Natural killer cell (primary cell): ENCODE measurements at regions not wholly inside any gene's neighbourhood (a gene's known extent, or its start where the extent isn't known, plus 50 kb on each side); places are given as distances from the start of the nearest gene placed in this dataset.

ENCODE experiments used
- ATAC-seq, 3 donors: fragments of 150-1000 bp in 2 of 3; fragments of 200-7000 bp in 1 of 3; cut with Tn5 transposase; 1 replicate in 1 of 3; 2 replicates in 2 of 3; pipeline ENCODE4 v1.10.0; 2021; ENCODE audit warnings: mild to moderate bottlenecking in 2 of 3, moderate library complexity in 2 of 3
- DNase-seq, 2 donors: peaks; one replicate each; pipeline versions ENCODE4 v3.0.0 to v3.0.0-alpha.2; 2013 to 2021; ENCODE audit warnings: mixed read lengths in 1 of 2
- H3K27ac ChIP-seq: one replicate; pipeline ENCODE4 v1.5.1; 2013; ENCODE audit warnings: mild to moderate bottlenecking, low read length
- H3K27me3 ChIP-seq: one replicate; pipeline ENCODE4 v1.6.1; 2013; ENCODE audit warnings: low read length; ENCODE audit not compliant: control insufficient read depth, insufficient read depth
- H3K36me3 ChIP-seq: one replicate; pipeline ENCODE4 v1.6.1; 2013; ENCODE audit warnings: low read length; ENCODE audit not compliant: control insufficient read depth, insufficient read depth
- H3K4me1 ChIP-seq: one replicate; pipeline ENCODE4 v1.6.1; 2013; ENCODE audit warnings: low read length; ENCODE audit not compliant: control insufficient read depth, insufficient read depth
- H3K4me3 ChIP-seq: one replicate; pipeline ENCODE4 v1.5.1; 2013; ENCODE audit warnings: low read length
- H3K9me3 ChIP-seq: one replicate; pipeline ENCODE4 v1.6.1; 2013; ENCODE audit warnings: low read length; ENCODE audit not compliant: control insufficient read depth, insufficient read depth
- H3K27ac Mint-ChIP-seq, 2 donors: one replicate each; pipeline ENCODE4 v1.8.0; 2022; ENCODE audit warnings: mild to moderate bottlenecking in 2 of 2, mixed read lengths in 2 of 2, moderate library complexity in 1 of 2
- H3K27me3 Mint-ChIP-seq, 2 donors: one replicate each; pipeline ENCODE4 v1.8.0; 2022; ENCODE audit warnings: low read depth in 2 of 2, mixed read lengths in 2 of 2
- H3K36me3 Mint-ChIP-seq: one replicate; pipeline ENCODE4 v1.8.0; 2022; ENCODE audit warnings: mixed read lengths
- H3K4me1 Mint-ChIP-seq, 2 donors: one replicate each; pipeline ENCODE4 v1.8.0; 2022; ENCODE audit warnings: mixed read lengths in 2 of 2
- H3K4me3 Mint-ChIP-seq: one replicate; pipeline ENCODE4 v1.8.0; 2022; ENCODE audit warnings: mild to moderate bottlenecking, moderate library complexity, mixed read lengths
- H3K9me3 Mint-ChIP-seq, 2 donors: one replicate each; pipeline ENCODE4 v1.8.0; 2022; ENCODE audit warnings: mixed read lengths in 2 of 2
- WGBS: methylation state at CpG from one replicate; pipeline ENCODE4 v1.1.7; 2013; ENCODE audit warnings: missing lambda C conversion rate; ENCODE audit not compliant: insufficient coverage; 5-methylcytosine and 5-hydroxymethylcytosine counted together
- intact Hi-C: fragments of 100-400 bp; cut with micrococcal nuclease; formaldehyde crosslinking; loops from one replicate; pipeline ENCODE4 v1.14.2; 2022
- TF ChIP-seq, protein P1 (sequence below): fragments of 200-600 bp; IDR thresholded peaks from one replicate; pipeline ENCODE4 v1.8.0; 2022; ENCODE audit warnings: antibody characterized with exemption

DNA sequence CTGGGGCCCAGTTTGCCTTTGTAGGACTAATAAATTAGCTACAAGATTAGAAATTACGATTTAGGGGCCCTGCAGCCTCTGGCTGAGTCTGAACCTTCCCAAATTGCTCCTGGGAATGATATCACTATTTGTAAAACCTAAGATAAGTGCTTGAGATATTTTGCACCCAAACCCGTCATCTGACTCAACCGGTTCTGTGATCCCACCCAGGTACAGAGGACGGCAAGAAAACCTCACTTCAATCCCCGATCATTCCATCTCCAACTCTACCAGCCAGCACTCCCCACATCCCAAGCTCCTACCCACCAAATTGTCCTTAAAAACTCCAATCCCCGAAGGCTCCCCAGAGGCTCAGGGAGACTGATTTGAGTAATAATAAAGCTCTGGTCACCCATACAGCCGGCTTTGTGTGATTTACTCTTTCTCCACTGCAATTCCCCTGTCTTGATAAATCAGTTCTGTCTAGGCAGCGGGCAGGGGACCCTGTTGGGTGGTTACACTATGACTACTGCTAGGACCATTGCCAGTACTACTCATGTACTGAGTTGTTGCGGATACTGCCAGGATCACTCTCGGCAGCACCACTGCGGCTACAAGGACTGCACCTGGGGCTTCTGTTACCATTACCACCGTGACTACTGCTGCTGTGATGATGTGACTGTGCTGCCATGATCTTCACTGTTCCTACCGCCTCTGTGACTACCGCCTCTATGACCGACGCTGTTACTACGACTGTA is 73.1 kb downstream of the IRF8 start:
- ATAC-seq (no peak), DNase-seq (no peak)
- H3K27me3 ChIP-seq = no peaks in the 10 kb centered on the region
- Mint-ChIP-seq H3K36me3 (no peaks in the 10 kb centered on the region), H3K27me3 (peaks cover 0 to 2% of the 10 kb centered on the region in 2 donors), H3K4me3 (no peak overlapping the region), H3K4me1 (peaks cover 22 to 29% of the 10 kb centered on the region in 2 donors), H3K27ac (no peak overlapping the region), H3K9me3 (no peaks in the 10 kb centered on the region)
- H3K36me3 ChIP-seq = no peaks in the 10 kb centered on the region
- 94% methylated on average over 17 of the region's 17 CpGs for WGBS
- H3K4me3 ChIP-seq = no peak overlapping the region
- H3K4me1 ChIP-seq = peaks cover 15% of the 10 kb centered on the region
- H3K9me3 ChIP-seq = no peaks in the 10 kb centered on the region
- no peak overlapping the region for H3K27ac ChIP-seq
- TF ChIP-seq, protein P1, sequence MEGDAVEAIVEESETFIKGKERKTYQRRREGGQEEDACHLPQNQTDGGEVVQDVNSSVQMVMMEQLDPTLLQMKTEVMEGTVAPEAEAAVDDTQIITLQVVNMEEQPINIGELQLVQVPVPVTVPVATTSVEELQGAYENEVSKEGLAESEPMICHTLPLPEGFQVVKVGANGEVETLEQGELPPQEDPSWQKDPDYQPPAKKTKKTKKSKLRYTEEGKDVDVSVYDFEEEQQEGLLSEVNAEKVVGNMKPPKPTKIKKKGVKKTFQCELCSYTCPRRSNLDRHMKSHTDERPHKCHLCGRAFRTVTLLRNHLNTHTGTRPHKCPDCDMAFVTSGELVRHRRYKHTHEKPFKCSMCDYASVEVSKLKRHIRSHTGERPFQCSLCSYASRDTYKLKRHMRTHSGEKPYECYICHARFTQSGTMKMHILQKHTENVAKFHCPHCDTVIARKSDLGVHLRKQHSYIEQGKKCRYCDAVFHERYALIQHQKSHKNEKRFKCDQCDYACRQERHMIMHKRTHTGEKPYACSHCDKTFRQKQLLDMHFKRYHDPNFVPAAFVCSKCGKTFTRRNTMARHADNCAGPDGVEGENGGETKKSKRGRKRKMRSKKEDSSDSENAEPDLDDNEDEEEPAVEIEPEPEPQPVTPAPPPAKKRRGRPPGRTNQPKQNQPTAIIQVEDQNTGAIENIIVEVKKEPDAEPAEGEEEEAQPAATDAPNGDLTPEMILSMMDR = no peak
- intact Hi-C loops = no loop called here

GRCh38 chr16:85974428-85975375 is 75.7 kb downstream of the IRF8 start:
- H3K4me1 Mint-ChIP-seq = peaks cover 9 to 16% of the 10 kb centered on the region in 2 donors
- no peaks in the 10 kb centered on the region for H3K27me3 ChIP-seq
- WGBS = 91% methylated on average over 13 of the region's 13 CpGs
- H3K36me3 ChIP-seq = no peaks in the 10 kb centered on the region
- H3K27ac Mint-ChIP-seq = no peak overlapping the region
- no peaks in the 10 kb centered on the region for H3K9me3 Mint-ChIP-seq
- no peak overlapping the region for H3K27ac ChIP-seq
- no peaks in the 10 kb centered on the region for H3K9me3 ChIP-seq
- H3K4me3 Mint-ChIP-seq = no peak overlapping the region
- TF ChIP-seq, protein P1 = no peak
- no peaks in the 10 kb centered on the region for H3K36me3 Mint-ChIP-seq
- intact Hi-C loops = no loop called here
- H3K27me3 Mint-ChIP-seq = peaks cover 0 to 5% of the 10 kb centered on the region in 2 donors
- H3K4me1 ChIP-seq = peaks cover 23% of the 10 kb centered on the region
- ATAC-seq (no peak), DNase-seq (no peak)
- H3K4me3 ChIP-seq = no peak overlapping the region

DNA sequence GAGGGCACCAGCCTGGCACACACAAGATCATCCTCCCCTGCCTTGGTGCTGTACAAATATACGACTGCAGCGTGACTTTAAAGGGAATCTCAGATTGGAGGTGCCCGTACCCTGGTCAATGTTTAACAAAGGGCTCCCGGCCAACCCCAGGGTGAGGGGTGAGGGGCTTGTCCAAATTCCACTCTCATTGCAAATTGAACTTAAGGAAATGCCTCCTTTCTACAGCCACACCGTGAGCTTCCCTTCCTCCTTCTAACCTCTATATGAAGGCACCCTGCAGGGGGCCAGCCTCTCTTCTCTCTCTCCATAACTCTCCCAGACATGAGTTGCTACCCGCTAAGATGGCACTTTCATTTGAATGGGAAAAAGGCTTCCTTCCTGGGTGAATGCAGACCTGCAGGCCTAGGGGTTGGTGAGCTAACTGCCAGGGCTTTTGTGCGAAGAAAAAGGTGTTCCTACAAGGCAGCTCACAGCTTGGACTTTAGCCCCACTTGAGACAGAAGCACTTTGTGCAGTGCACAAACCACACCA is 76.6 kb downstream of the IRF8 start:
- Histone ChIP-seq H3K9me3 (no peaks in the 10 kb centered on the region), H3K36me3 (no peaks in the 10 kb centered on the region), H3K27me3 (no peaks in the 10 kb centered on the region), H3K4me3 (no peak overlapping the region), H3K4me1 (peaks cover 18% of the 10 kb centered on the region), H3K27ac (no peak overlapping the region)
- Mint-ChIP-seq H3K27ac (no peak overlapping the region), H3K4me1 (peaks cover 4 to 10% of the 10 kb centered on the region in 2 donors), H3K4me3 (no peak overlapping the region), H3K36me3 (no peaks in the 10 kb centered on the region), H3K27me3 (peaks cover 0 to 6% of the 10 kb centered on the region in 2 donors), H3K9me3 (no peaks in the 10 kb centered on the region)
- 84% methylated on average over 7 of the region's 7 CpGs for WGBS
- ATAC-seq (no peak), DNase-seq (no peak)
- TF ChIP-seq, protein P1 = no peak
- intact Hi-C loops = no loop called here
